VCaP (cell line): ENCODE measurements at regions not wholly inside any gene's neighbourhood (a gene's known extent, or its start where the extent isn't known, plus 50 kb on each side); places are given as distances from the start of the nearest gene placed in this dataset.

Source experiments
- H3K27ac ChIP-seq: fragments of 450-650 bp; 2 replicates; pipeline ENCODE4 v1.5.1; 2017
- TF ChIP-seq, protein P1 (sequence below): fragments of 450-650 bp; conservative IDR thresholded peaks from 2 replicates; pipeline ENCODE4 v1.5.1; 2017; ENCODE audit warnings: mild to moderate bottlenecking, moderate library complexity

DNA sequence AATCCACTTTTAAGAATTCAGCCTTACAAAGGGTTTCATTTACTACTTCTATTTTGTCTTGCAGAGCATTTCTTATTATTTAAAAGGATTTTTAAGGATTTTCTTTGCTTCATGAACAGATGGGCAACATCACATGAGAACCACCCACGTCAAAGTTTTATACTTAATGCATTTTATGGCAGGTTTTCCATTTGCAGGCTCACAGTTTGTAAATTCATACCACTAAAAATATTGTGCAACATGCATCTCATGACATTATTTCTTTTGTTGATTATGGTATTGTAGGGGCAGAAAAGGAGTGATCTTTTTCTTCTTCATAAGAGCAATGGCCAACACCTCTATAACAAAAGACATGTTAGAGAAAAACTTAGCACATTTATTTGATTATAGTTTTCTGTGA is 554.0 kb upstream of the SPRY2 start:
- TF ChIP-seq, protein P1, sequence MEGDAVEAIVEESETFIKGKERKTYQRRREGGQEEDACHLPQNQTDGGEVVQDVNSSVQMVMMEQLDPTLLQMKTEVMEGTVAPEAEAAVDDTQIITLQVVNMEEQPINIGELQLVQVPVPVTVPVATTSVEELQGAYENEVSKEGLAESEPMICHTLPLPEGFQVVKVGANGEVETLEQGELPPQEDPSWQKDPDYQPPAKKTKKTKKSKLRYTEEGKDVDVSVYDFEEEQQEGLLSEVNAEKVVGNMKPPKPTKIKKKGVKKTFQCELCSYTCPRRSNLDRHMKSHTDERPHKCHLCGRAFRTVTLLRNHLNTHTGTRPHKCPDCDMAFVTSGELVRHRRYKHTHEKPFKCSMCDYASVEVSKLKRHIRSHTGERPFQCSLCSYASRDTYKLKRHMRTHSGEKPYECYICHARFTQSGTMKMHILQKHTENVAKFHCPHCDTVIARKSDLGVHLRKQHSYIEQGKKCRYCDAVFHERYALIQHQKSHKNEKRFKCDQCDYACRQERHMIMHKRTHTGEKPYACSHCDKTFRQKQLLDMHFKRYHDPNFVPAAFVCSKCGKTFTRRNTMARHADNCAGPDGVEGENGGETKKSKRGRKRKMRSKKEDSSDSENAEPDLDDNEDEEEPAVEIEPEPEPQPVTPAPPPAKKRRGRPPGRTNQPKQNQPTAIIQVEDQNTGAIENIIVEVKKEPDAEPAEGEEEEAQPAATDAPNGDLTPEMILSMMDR: no peak
- H3K27ac ChIP-seq: no peak overlapping the region

DNA sequence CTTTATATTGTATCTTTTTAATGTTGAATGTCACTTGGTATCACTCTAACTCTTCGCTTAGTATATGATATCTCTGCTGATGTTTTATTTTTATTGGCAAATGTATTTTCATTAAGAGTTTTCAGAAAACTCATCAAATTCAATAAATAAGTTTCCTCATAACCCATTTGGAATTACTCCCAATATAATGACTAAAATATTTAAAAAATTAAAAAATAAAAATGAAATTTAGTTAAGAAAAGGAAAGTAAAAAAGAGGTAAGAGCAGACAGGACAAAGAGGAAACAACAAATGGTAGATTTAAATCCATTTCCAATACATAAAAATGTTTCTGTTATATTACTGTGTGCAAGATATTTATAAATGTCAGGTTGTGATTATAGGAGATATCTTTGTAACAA is 548.9 kb upstream of the SPRY2 start:
- TF ChIP-seq, protein P1: no peak
- H3K27ac ChIP-seq: no peak overlapping the region

DNA sequence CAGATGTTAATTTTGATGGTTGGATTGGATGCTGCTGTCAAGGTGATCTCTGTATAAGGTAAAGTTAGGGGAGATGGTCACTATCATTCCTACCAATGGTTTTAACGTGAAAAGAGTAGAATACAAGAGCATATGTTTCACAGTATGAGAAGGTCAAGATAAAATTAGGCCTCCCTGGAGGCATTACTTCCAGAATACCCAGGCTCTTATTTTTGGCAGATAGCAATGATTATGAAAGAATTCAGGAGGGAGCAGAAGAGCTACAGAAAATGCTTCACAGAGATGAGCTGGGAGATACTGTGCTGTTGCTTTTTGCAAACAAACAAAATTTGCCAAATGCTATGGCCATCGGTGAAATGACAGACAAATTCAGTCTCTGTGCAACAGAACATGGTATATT is 547.5 kb upstream of the SPRY2 start:
- no peak overlapping the region for H3K27ac ChIP-seq
- TF ChIP-seq, protein P1: no peak

DNA sequence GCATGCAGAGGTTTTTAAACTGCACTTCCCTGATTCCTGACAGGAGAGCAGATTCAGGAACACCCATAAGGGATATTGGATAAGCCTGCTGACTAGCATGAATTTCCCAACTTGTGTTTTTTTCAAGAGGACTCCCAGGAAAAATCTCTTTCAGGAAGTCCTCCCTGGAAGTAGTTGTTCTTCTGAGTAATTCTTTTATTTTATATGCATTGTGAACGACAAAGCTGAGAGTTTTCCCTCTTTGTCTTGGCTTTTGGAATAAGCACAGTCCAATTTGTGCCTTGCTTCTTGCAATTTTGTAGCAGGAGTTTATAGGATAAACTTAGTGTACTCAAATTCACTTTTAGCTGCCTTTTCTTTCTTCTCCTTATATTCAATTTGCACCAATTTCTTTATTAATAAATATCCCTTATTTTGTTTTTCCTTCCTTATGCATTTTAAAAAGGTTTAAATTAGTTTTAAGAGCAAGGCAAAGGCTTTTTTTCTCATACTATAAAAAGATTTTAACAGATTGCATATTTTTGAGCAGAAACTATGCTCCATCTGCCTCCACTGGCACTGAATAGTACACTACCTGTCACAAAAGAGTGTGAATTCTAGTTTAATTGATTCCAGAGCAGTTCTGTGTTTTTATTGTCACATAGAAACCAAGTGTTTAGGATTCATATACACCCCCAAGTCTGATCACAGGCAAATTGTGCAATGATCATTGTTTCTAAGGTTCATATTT is 543.3 kb upstream of the SPRY2 start:
- H3K27ac ChIP-seq: no peak overlapping the region
- TF ChIP-seq, protein P1: no peak

DNA sequence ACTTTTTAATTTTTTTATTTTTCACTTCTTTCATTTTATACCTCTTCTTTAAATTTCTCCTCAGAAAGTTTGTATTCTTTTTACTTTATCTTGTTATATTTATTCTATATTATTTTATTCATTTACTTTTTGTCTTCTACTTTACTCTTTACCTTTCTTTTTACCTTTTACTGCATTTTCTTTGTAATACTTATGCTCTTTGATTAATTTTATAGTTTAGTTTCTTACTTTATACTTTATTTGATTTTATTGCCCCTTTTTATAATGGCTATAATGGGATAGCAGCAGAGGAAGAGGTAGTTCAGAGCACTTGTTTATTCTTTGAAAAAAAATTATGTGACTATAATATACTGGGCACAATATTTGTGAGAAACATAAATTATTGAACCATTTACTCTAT is 542.6 kb upstream of the SPRY2 start:
- TF ChIP-seq, protein P1: no peak
- H3K27ac ChIP-seq: no peak overlapping the region

DNA sequence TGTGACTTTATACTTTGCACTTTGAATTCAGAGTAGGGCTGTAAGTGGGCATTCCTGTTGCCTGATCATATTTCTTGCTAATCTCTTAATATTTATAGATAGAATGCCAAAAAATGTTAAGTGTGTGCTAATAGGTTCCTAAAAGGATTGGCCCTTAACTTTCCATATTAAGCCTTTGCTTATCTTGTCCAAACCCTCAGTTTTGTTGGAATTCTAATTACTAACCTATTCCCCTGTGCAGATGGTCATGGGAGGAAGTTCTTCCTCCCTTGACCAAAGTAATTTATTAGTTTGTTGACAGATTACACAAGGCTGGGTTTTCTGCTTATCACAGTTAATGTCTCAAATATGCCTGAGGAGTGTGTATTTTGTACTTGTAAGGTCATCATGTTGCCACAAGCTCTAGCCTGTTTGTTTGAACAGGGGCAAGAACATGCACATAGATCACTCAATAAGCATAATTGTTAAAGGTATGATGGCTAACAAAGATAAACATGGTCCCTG is 541.1 kb upstream of the SPRY2 start:
- TF ChIP-seq, protein P1: no peak
- H3K27ac ChIP-seq: no peak overlapping the region

DNA sequence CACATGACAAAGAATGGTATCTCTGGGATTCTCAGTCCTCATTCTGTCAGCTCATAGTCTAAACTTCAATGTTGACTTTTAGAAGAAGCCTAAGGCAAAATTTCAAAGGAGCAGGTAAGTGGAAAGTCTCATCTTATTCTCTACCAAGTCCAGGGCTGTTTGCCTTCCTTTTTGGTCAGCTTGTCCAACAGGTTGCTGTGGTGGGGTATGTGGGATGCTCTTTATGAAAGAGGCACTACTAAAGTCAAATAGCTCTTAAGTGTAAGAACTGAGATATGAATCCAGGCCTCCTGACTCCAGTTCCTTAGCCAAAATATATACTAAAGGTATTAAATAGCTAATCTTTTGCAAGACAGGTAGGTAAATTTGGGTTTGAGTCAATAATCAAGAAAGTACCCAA is 540.6 kb upstream of the SPRY2 start:
- H3K27ac ChIP-seq: no peak overlapping the region
- TF ChIP-seq, protein P1: no peak
